D341Med (cell line): ENCODE measurements at regions not wholly inside any gene's neighbourhood (a gene's known extent, or its start where the extent isn't known, plus 50 kb on each side); places are given as distances from the start of the nearest gene placed in this dataset.
"Not testable (repeated sequence)": the region's sequence is repeated elsewhere in the genome, so short reads cannot be mapped to it uniquely, and the experiment has no call there.

ENCODE experiments used
- DNase-seq: peaks from one replicate; pipeline ENCODE4 v3.0.0; 2012; ENCODE audit warnings: low spot score

DNA sequence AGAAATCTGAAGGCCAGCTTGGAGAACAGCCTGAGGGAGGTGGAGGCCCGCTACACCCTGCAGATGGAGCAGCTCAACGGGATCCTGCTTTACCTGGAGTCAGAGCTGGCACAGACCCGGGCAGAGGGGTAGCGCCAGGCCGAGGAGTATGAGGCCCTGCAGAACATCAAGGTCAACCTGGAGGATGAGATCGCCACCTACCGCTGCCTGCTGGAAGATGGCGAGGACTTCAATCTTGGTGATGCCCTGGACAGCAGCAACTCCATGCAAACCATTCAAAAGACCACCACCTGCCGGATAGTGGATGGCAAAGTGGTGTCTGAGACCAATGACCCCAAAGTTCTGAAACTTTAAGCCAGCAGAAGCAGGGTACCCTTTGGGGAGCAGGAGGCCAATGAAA, 318.4 kb downstream of the ZFHX3 start:
- not testable (repeated sequence) for DNase-seq

DNA sequence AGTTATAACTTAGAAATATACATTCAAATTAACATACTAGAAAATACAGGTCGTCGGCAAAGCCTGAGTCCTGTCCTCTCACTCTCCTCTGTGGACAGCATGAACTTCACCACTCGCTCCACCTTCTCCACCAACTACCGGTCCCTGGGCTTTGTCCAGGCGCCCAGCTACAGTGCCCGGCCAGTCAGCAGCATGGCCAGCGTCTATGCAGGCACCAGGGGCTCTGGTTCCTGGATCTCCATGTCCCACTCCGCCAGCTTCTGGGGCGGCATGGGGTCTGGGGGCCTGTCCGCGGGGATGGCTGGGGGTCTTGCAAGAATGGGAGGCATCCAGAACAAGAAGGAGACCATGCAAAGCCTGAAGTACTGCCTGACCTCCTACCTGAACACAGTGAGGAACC, 319.4 kb downstream of the ZFHX3 start:
- no peak for DNase-seq

DNA sequence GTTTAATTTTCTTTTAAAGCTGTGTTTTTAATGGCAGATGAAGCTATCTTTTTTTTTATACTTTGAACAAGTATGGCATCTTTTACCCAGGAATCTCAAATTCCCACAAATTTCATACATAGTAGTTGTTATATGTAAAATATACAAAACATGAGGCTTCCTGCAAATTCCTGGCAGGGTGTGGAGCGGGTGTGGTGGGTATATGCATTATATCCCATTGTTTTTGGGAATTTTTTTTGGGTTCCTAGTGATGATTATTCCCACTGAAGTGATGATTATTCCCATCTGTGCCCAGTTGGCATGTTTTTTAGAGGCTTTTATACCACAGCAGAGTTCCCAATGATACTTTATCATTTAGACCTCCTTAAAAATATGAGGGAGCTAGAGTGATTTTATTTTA, 320.4 kb downstream of the ZFHX3 start:
- DNase-seq: no peak

DNA sequence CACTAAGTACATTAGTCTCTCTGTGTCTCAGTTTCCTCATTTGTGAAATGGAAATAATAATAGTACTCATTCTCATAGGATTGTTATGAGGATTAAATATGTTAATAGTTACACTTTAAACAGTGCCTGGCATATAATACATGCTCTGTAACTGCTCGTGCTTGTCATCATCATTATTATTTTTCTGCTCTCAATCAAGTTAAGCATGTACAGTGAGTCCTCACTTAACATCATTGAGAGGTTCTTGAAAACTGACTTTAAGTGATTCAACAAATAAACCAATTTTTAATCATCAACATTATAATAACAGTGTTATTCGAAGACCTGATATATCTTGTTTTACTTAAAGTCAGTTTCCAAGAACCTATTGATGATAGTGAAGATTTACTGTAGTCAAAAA, 322.3 kb downstream of the ZFHX3 start:
- no peak for DNase-seq

DNA sequence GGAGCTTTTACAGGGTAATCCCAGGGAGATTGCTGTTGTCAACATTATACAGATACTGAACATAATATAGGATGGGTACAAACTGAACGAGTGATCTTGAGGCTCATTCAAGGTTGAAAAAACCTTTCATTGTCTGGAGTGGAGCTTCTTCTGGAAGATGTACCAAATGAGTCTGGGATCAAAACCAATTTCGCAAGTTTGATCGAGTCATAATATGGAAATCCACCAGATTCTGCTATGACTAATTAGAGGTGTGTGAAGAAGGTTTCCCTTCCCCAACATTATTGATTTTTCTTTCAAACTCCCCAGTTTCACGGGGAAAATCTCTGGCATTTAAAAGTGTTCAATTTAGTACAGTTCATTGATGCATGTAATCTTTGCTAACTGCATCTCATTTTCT, 324.1 kb downstream of the ZFHX3 start:
- DNase-seq: no peak

DNA sequence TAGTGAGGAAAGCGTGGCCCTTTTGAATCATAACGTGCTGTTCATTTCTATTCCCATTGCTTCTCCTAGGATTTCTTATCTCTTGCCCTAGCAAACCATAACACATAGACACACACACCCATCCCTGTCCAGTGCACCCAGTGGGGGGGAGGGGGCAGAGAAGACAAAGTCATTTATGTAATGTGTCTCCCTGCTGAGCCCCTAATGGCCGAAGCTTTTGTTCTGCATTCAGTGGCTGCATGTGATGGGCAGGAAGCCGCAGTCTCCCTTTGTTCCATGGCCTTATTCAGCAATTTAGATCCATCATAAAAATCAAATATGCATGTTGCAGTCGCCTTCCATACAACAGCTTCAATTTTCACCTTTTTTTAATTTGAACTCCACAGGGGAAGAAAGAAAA, 325.4 kb downstream of the ZFHX3 start:
- no peak for DNase-seq

DNA sequence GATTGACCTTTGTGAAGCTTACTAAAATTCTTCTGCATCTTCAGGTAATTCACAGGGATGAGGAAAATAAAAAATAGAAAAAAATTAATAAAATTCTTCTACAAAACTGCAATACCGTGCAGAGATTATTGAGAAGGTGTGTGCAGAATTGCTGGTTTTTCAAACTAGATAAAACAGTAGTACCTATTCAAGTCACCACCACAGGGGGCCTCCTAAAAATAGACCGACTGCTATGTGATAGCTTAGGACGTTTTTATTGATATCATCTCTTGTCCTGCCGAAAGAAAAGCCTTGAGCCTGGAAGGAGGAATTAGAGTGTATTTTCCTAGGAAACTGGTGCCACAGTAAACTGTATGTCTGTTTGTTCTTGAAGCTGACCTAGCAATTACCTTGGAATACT, 325.9 kb downstream of the ZFHX3 start:
- DNase-seq: no peak

DNA sequence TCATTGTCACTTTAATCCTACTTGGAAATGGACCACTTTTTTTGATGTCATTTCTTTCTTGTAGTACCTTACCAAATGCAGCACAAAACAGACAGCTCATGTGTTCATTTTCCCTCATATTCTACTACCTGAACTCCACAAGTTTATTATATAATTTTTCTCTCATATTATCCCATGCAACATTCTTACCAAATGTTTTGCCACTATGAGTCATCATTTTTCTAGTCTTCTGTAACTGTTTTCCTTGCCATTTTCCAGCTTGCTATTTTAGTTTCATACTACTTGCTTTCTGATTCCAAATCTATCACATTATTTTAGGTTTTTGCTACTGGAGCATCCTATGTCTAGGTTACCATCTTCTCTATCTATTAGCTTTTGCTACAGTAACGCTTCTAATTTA, 332.7 kb downstream of the ZFHX3 start:
- DNase-seq: no peak

DNA sequence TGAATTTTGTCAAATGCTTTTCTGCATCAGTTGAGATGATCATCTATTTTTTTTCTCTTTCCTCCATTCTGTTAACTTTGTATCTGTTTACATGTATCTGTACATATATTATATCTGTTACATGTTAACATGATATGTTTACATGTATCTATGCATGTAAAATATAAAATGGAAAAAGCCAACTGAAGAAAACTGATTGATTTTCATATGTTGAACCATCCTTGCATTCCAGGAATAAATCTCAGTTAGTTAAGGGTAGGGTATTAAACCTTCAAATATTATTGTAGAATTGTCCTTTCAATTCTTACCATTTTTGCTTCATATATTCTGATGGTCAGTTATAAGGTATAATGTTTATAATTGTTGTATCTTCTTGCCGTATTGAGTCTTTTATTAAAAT, 336.1 kb downstream of the ZFHX3 start:
- DNase-seq: no peak

DNA sequence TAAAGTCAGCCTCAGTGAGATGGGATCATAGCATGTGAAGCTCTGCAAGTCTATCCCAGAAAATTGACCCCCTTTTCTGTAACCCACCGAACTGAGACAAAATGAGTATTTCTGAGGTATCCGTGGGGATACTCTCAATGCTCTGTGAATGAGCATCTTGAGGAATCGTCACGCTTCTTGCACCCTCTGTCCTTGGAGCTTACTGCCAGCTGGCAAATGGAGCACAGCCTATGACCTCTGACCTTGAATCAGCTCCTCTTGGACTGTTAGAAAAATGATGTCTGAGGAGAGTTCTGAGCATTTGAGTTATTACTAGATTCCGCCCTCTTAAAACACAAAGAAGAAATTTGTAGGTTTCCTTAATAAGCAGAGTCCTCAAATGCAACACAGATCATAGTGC, 342.1 kb downstream of the ZFHX3 start:
- DNase-seq: no peak

DNA sequence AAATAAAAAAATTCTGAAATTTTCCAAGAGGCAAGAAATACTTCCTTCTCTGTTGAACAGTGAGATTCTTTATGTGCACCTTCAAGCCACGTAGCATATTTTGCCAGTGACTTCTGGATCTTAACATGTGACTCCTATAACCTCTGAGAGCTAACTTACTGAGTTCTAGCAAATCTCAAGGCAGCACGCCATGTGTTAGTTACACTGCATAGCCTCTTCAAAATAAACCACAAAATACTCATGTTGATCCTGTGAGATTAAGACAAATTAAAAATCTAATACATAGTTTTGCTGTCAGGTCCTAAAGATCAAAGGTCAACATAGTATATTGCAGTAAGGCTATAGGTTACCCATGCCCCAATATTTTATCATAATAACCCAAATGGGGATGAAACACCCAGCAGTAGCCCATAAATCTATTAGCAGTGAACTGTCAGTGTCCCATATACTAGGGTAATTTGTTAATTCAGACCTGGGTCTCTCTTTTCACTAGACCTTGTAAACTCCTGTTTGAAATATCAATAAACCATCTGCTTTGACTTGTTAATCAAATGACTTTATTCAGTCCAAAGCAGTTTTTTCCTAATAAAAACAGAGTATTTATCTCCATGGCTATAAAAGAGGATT, 343.1 kb downstream of the ZFHX3 start:
- DNase-seq: no peak

DNA sequence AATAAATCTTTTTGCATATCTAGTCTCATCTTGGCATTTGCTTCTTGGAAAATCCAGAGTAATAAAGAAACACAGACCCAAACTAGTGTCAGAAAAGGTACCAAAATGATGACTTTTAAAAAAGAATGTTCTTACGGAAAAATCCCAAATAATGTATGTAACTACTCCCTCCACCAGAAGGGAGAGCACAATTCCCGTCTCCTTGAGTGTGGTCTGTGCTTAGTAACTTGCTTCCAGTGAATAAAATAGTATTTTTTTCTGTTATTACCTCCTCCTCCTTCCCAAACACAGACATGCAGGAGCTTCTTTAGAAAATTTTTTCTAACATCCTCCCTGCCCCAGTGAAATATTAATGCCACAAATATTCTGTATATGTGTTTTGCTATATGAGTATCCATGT, 358.1 kb downstream of the ZFHX3 start:
- no peak for DNase-seq

DNA sequence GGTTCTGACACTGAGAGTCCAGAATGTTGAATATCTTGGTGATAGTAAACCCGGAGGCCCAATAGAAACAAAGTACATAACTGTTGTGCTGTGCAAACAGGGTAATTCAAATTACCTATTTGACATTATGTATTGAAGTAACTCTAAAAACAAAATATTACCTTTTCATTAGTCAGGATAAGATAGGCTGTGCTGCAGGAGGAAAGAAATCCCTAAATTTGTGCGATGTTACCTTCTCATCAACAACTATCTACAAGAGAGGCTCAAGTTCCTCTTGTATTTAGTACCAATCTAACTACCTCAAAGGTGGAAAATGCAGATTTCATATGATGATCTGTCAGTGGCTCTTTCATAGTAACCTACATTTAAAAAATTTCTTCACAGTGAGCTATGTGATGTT, 367.2 kb downstream of the ZFHX3 start:
- no peak for DNase-seq

DNA sequence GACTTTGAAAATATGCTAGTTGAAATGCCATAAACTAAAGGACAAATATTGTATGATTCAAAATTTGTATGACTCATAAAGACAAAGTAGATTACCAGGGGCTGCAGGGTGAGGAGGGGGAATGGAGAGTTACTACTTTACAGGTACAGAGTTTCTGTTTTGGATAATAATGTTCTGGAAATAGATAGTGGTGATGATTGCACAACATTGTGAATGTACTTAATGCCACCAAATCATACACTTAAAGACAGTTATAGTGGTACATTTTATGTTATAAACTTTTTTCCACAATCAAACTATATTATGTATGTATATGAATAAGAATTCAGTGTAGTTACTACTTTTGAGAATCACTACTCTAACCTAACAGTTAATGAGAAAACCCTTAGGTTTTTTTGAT, 368.1 kb downstream of the ZFHX3 start:
- no peak for DNase-seq

DNA sequence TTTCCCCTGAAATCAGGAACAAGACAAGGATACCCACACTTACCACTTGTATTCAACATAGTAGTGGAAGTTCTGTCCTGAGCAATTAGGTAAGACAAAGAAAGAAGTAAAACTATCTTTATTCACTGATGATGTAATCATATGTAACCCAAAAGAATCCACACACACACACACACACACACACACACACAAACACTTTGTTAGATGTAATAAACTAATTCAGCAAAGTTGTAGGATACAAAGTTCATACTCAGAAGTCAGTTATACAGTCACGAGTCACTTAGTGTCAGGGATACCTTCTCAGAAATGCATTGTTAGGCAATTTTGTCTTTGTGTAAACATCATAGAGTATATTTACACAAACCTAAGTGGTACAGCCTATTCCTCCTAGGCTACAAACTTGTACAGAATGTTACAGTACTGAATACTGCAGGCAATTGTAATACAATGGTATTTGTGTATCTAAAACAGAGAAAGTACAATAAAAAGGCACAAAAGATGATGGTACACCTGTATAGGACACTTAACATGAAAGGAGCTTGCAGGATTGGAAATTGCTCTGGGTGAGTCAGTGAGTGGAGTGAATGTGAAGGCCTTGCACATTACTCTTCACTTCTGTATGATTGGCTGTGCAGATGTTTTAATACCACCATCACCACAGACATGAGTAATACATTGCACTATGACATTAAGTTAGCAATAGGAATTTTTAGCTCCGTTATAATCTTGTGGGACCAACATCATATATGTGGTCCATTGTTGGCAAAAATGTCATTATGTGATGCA, 370.1 kb downstream of the ZFHX3 start:
- DNase-seq: no peak

DNA sequence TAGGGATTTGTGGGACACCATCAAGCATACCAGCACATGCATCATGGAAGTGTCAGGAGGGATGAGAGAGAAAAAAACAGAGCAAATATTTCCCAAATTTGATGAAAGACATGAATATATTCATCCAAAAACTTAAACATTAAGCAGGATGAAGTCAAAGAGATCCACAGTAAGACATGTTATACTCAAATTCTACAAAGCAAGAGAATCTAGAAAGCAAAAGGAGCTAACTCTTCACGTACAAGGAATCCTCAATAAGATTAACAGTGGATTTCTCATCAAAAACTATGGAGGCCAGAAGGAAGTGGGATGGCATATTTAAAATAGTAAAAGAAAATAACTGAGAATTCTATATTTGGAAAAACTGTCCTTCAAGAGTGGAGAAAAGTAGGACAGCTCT, 374.8 kb downstream of the ZFHX3 start:
- no peak for DNase-seq

DNA sequence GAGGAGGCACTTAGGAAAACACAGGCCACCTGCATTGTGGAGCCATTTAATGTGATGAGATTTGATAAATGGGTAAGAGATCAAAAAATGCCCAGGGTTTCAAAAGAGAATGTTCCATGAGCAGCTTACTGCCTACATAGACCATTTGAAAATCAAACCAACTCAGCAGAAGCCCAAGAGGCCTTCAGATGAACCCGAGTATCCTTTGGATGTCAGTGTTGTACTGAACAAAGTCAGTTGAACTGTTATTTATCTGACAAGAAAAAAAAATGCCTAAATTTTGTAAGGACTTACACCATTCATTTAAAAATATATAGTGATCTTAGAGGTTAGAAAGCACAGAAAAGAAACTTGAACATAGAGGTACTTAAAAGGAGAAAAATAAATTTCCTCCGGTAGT, 381.7 kb downstream of the ZFHX3 start:
- no peak for DNase-seq

DNA sequence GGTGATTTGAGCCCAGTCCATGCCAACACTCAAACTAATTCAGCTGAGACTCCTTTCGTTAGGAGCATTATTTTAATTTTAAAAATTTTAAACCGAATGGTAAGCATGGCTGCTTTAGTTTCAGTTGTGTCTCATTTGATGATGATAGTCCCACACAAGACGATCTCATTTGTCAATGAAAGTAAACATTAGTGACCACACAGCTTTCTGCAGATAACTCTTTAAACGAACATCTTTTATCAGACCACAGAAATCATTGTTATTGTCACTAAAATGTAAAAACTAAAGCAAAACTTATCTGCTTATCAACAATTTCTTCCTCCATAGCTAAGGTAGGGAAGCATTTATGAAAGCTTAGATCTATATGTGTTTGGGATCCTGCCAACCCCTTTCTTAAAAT, 382.2 kb downstream of the ZFHX3 start:
- DNase-seq: no peak

DNA sequence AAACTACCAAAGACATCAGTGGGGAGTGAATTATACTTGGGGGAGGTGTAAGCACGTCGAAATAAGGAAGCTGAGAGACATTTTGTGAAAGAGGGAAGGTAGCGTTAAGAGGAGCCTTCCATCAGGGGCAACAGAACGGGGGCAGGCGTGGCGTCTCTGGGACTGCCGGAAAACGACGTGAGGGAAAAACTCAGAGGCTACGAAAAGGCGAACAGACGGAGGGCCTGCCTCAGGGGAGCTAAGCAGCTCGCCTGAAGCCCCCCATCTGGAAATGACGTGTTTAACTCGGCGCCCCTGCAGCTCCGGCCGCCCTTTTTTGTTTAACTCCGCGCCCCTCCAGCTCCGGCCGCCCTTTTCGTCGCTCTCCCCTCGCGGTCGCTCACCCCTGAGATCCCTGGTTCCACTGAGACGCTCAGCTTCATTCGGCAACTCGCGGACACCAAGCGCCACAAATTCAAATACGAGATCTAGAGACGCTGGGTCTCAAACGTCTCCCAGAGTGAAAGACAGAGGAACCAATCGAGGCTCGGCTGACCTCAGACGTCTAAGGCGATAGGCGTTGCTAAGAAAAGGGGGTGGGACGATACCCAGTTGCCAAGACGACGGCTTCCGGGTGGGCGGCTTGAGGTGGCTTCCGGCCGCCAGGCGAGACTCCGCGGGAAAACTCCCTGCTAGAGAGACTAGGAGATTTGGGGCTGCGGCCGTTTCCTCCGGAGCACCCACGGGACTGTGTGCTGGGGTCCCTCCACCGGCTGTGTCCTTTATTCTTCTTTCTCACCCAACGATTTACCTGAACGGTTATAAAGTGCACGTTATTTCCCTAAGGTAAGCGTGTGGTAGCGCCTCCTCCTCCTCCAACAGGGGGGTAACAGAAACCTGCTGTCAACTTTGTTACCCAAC, 383.2 kb downstream of the ZFHX3 start:
- DNase-seq: peak; percentile 92

DNA sequence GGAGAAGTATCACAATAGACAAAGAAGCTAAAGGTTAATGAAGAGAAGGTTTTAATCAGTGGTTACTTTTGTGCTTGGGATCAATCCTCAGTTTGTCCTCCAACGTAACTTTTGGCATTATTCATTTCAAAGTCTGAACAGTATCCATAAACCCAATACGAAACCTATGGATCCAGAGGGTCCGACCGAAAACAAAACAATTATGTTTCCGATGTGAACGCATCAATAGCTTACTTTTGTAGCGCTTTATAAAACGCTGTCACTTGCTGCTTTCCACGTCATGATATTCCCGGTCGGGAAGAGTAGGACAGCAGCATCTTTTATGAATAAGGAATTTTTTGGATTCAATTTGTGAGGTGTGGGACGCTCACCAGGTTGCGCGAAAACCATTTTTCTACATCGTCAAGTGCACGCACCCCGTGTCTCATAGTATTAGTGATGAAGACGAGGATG, 383.8 kb downstream of the ZFHX3 start:
- no peak for DNase-seq

DNA sequence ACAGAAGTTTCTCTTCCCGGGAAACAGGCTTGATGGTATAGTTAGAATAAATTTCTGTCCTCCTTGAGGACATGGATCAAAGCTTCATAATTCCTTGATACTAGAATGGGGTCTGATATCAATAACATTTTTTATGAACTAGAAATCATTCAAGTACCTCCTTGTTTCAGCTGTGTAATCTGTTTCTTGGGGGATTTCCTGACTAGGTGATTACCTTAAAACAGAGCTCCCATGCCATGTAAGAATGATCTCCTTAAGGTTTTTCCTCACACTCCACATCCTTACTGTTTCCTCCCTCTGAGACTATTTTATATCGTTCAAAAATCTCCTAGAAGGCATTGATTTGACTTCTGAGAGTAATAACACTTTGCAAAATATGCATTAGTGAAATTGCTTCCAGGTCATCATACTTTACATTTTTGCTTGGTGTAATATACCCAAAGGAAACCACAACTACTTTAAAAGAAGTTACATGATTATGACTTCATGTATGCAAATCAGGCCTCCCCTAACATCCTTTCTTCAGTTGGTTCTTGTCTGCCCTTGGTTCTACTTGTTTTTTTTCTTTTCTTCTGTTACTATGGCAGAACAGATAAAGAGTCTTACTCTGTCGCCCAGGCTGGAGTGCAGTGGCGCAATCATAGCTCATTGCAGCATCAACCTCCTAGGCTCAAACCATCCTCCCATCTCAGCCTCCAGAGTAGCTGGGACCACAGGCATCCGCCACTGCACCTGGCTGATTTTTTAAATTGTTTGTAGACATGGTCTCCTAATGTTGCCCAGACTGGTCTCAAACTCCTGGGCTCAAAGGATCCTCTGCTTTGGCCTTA, 388.8 kb downstream of the ZFHX3 start:
- DNase-seq: no peak

DNA sequence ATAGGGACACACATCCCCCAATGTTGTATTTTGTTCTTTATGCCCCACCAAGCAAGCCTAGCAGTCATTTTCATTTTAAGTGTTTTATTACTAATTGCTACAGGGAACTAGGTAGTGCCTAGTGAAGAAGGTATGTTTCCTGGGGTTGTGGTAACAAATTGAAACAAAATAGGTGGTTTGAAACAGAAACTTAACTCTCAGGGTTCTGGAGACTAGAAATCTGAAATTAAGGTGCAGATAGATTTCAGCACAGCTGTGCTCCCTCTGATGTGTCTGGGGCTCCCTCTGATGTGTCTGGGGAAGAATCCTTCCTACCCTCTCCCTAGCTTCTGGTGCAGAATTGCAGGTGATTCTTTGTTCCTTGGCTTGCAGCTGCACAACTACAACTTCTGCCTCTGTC, 390.1 kb downstream of the ZFHX3 start:
- DNase-seq: no peak
